Neuronal stem cell (in vitro differentiated cells): ENCODE measurements at regions not wholly inside any gene's neighbourhood (a gene's known extent, or its start where the extent isn't known, plus 50 kb on each side); places are given as distances from the start of the nearest gene placed in this dataset.
A peak's percentile ranks its signal among the peaks of the same experiment; 100 is the strongest.

Source experiments
- DNase-seq: peaks from one replicate; pipeline ENCODE4 v3.0.0-alpha.2; 2013; ENCODE audit warnings: low spot score
- H2AFZ ChIP-seq: one replicate; pipeline ENCODE4 v1.6.1; 2013; ENCODE audit warnings: mild to moderate bottlenecking, low read length, inconsistent platforms
- H2AK5ac ChIP-seq: 2 replicates; pipeline ENCODE4 v1.6.1; 2013; ENCODE audit warnings: low read depth, mild to moderate bottlenecking, inconsistent platforms, low read length, moderate library complexity, mixed read lengths
- H2BK120ac ChIP-seq: 2 replicates; pipeline ENCODE4 v1.6.1; 2013; ENCODE audit warnings: low read depth, mild to moderate bottlenecking, inconsistent platforms, low read length, moderate library complexity, mixed read lengths
- H2BK12ac ChIP-seq: one replicate; pipeline ENCODE4 v1.6.1; 2013; ENCODE audit warnings: low read length, inconsistent platforms
- H2BK15ac ChIP-seq: 2 replicates; pipeline ENCODE4 v1.6.1; 2013; ENCODE audit warnings: mild to moderate bottlenecking, low read length, inconsistent platforms, mixed read lengths
- H2BK5ac ChIP-seq: one replicate; pipeline ENCODE4 v1.6.1; 2013; ENCODE audit warnings: inconsistent platforms, mild to moderate bottlenecking, low read length, moderate library complexity
- H3K14ac ChIP-seq: one replicate; pipeline ENCODE4 v1.6.1; 2013; ENCODE audit warnings: low read length, inconsistent platforms
- H3K18ac ChIP-seq: 2 replicates; pipeline ENCODE4 v1.6.1; 2013; ENCODE audit warnings: low read length, inconsistent platforms
- H3K23ac ChIP-seq: 2 replicates; pipeline ENCODE4 v1.6.1; 2013; ENCODE audit warnings: low read depth, mild to moderate bottlenecking, mixed read lengths, low read length, inconsistent platforms; ENCODE audit not compliant: poor library complexity
- H3K27ac ChIP-seq: replicated peaks from 3 replicates; pipeline ENCODE4 v1.5.1; 2013; ENCODE audit warnings: low read length, inconsistent platforms
- H3K27me3 ChIP-seq, 3 experiments: 2 replicates each; pipeline ENCODE4 v1.6.1; 2013; ENCODE audit warnings: low read length in 3 of 3, mild to moderate bottlenecking in 2 of 3, inconsistent platforms in 1 of 3, low read depth in 1 of 3, mixed read lengths in 1 of 3, moderate library complexity in 1 of 3; ENCODE audit not compliant: control insufficient read depth in 3 of 3, insufficient read depth in 3 of 3
- H3K36me3 ChIP-seq, 2 donors: replicated peaks in 1 of 2; 2 replicates each; pipeline ENCODE4 v1.6.1; 2013; ENCODE audit warnings: low read length in 2 of 2; ENCODE audit not compliant: control insufficient read depth in 2 of 2, insufficient read depth in 2 of 2
- H3K4ac ChIP-seq: 2 replicates; pipeline ENCODE4 v1.6.1; 2013; ENCODE audit warnings: inconsistent platforms, mild to moderate bottlenecking, low read length, moderate library complexity
- H3K4me1 ChIP-seq, 2 donors: 1 replicate in 1 of 2; 2 replicates in 1 of 2; pipeline ENCODE4 v1.6.1; 2013; ENCODE audit warnings: low read length in 2 of 2, low read depth in 1 of 2; ENCODE audit not compliant: control insufficient read depth in 2 of 2, insufficient read depth in 1 of 2
- H3K4me2 ChIP-seq: one replicate; pipeline ENCODE4 v1.6.1; 2013; ENCODE audit warnings: mild to moderate bottlenecking, low read length, inconsistent platforms; ENCODE audit not compliant: insufficient read depth, poor library complexity, severe bottlenecking
- H3K4me3 ChIP-seq, 2 donors: 2 replicates each; pipeline ENCODE4 v1.5.1; 2013; ENCODE audit warnings: low read length in 2 of 2, mild to moderate bottlenecking in 2 of 2, inconsistent platforms in 1 of 2, moderate library complexity in 1 of 2
- H3K79me1 ChIP-seq: one replicate; pipeline ENCODE4 v1.6.1; 2013; ENCODE audit warnings: low read depth, mild to moderate bottlenecking, inconsistent platforms, low read length, moderate library complexity
- H3K9ac ChIP-seq: one replicate; pipeline ENCODE4 v1.6.1; 2013; ENCODE audit warnings: mild to moderate bottlenecking, low read depth, low read length, inconsistent platforms; ENCODE audit not compliant: poor library complexity
- H3K9me3 ChIP-seq, 2 donors: replicated peaks in 1 of 2; 2 replicates each; pipeline versions ENCODE3 to v1.6.1; 2013; ENCODE audit warnings: low read length in 2 of 2, mild to moderate bottlenecking in 2 of 2, inconsistent platforms in 1 of 2, low read depth in 1 of 2, mixed read lengths in 1 of 2, moderate library complexity in 1 of 2; ENCODE audit not compliant: control insufficient read depth in 2 of 2, insufficient read depth in 1 of 2
- H4K8ac ChIP-seq: one replicate; pipeline ENCODE4 v1.6.1; 2013; ENCODE audit warnings: low read depth, mild to moderate bottlenecking, inconsistent platforms, low read length, moderate library complexity
- H4K91ac ChIP-seq: one replicate; pipeline ENCODE4 v1.6.1; 2013; ENCODE audit warnings: low read length, low read depth, mild to moderate bottlenecking, inconsistent platforms; ENCODE audit not compliant: poor library complexity
- whole genome bisulfite sequencing, 2 donors: extraction: QIAGEN DNeasy Blood & Tissue Kit; methylation state at CpG; one replicate each; pipeline ENCODE4 v1.1.7; 2013; ENCODE audit warnings: missing lambda C conversion rate in 2 of 2, mixed read lengths in 1 of 2; ENCODE audit not compliant: insufficient read length in 2 of 2, insufficient replicate concordance in 1 of 2; ENCODE audit errors: extremely low coverage in 2 of 2; 5-methylcytosine and 5-hydroxymethylcytosine counted together

GRCh38 chr7:42987648-42988214 is 55.6 kb downstream of the MRPL32 start:
- Histone ChIP-seq H2AK5ac (no peak overlapping the region), H3K9me3 (peaks cover 2 to 5% of the 10 kb centered on the region in 2 donors), H4K8ac (no peak overlapping the region), H3K27ac (no peak overlapping the region), H3K4me2 (no peak overlapping the region), H3K23ac (no peak overlapping the region), H3K4ac (no peak overlapping the region), H2BK15ac (no peak overlapping the region), H2BK120ac (no peak overlapping the region), H3K9ac (no peak overlapping the region), H3K36me3 (no peaks in the 10 kb centered on the region), H3K4me3 (no peak overlapping the region), H4K91ac (no peak overlapping the region), H2BK12ac (no peak overlapping the region), H3K18ac (no peak overlapping the region), H2AFZ (no peak overlapping the region), H3K4me1 (peaks cover 0 to 6% of the 10 kb centered on the region in 2 donors), H2BK5ac (no peak overlapping the region), H3K14ac (no peak overlapping the region), H3K79me1 (no peaks in the 10 kb centered on the region), H3K27me3 (peaks cover 0 to 12% (median 0%) of the 10 kb centered on the region in 3 experiments)
- no CpG with 5 or more reads among the region's 3 CpGs for WGBS, 2 donors
- no peak for DNase-seq

- no peak overlapping the region for H4K8ac ChIP-seq
- no peak overlapping the region for H3K9ac ChIP-seq
- H2BK12ac ChIP-seq = no peak overlapping the region
- H2BK15ac ChIP-seq = no peak overlapping the region
- H3K23ac ChIP-seq = no peak overlapping the region
- H3K79me1 ChIP-seq = no peaks in the 10 kb centered on the region
- H2AFZ ChIP-seq = no peak overlapping the region
- H3K4me1 ChIP-seq = peaks cover 0 to 6% of the 10 kb centered on the region in 2 donors
- no peak overlapping the region for H3K18ac ChIP-seq
- H4K91ac ChIP-seq = no peak overlapping the region
- H3K36me3 ChIP-seq = no peaks in the 10 kb centered on the region
- no peak overlapping the region for H2AK5ac ChIP-seq
- no peak overlapping the region for H3K4me3 ChIP-seq
- H3K27me3 ChIP-seq = peaks cover 0 to 12% (median 0%) of the 10 kb centered on the region in 3 experiments
- H3K27ac ChIP-seq = no peak overlapping the region
- H3K4me2 ChIP-seq = no peak overlapping the region
- DNase-seq = no peak
- no peak overlapping the region for H2BK5ac ChIP-seq
- H2BK120ac ChIP-seq = no peak overlapping the region
- H3K9me3 ChIP-seq = no peaks in the 10 kb centered on the region
- no CpG with 5 or more reads among the region's 1 CpG for WGBS, 2 donors
- H3K4ac ChIP-seq = no peak overlapping the region
- no peak overlapping the region for H3K14ac ChIP-seq
Measured at GRCh38 chr7:42991024-42991423, 58.8 kb downstream of the MRPL32 start.

- Histone ChIP-seq H4K8ac (no peak overlapping the region), H3K27ac (no peak overlapping the region), H2BK15ac (no peak overlapping the region), H4K91ac (no peak overlapping the region), H3K4ac (no peak overlapping the region), H2AFZ (no peak overlapping the region), H3K79me1 (no peaks in the 10 kb centered on the region), H3K27me3 (peaks cover 0 to 12% (median 0%) of the 10 kb centered on the region in 3 experiments), H2BK5ac (no peak overlapping the region), H3K14ac (no peak overlapping the region), H3K18ac (peak overlapping the region; percentile 4), H2BK12ac (peak overlapping the region; percentile 24), H2BK120ac (no peak overlapping the region), H3K4me3 (peak overlapping the region in 1 of 2 donors; percentile 11), H3K4me2 (no peak overlapping the region), H3K36me3 (no peaks in the 10 kb centered on the region), H3K4me1 (peaks cover 0 to 6% of the 10 kb centered on the region in 2 donors), H2AK5ac (no peak overlapping the region), H3K9me3 (no peaks in the 10 kb centered on the region), H3K9ac (no peak overlapping the region), H3K23ac (no peak overlapping the region)
- WGBS, 2 donors = no CpG with 5 or more reads among the region's 13 CpGs
- no peak for DNase-seq
Measured at GRCh38 chr7:42991913-42992591, 59.9 kb downstream of the MRPL32 start.

- Histone ChIP-seq H2BK5ac (no peak overlapping the region), H3K4me1 (peaks cover 0 to 6% of the 10 kb centered on the region in 2 donors), H3K23ac (no peak overlapping the region), H4K8ac (no peak overlapping the region), H2AFZ (no peak overlapping the region), H3K36me3 (no peaks in the 10 kb centered on the region), H2AK5ac (no peak overlapping the region), H3K27ac (no peak overlapping the region), H2BK120ac (no peak overlapping the region), H2BK15ac (no peak overlapping the region), H2BK12ac (no peak overlapping the region), H3K4me2 (no peak overlapping the region), H3K9me3 (no peaks in the 10 kb centered on the region), H3K14ac (no peak overlapping the region), H3K4ac (no peak overlapping the region), H3K4me3 (no peak overlapping the region), H3K79me1 (no peaks in the 10 kb centered on the region), H3K9ac (no peak overlapping the region), H3K27me3 (peaks cover 0 to 12% (median 0%) of the 10 kb centered on the region in 3 experiments), H4K91ac (no peak overlapping the region), H3K18ac (no peak overlapping the region)
- whole genome bisulfite sequencing, 2 donors = no CpG with 5 or more reads among the region's 9 CpGs
- DNase-seq = peak; percentile 35
Measured at GRCh38 chr7:42993038-42993437, 60.9 kb downstream of the MRPL32 start.
